Naive B cell (primary cell): ENCODE measurements at regions not wholly inside any gene's neighbourhood (a gene's known extent, or its start where the extent isn't known, plus 50 kb on each side); places are given as distances from the start of the nearest gene placed in this dataset.

Experiments used
- ATAC-seq, 2 donors: fragments of 150-1000 bp; cut with Tn5 transposase; 2 replicates each; pipeline ENCODE4 v1.10.0; 2021; ENCODE audit warnings: low read depth in 2 of 2, mild to moderate bottlenecking in 2 of 2, moderate library complexity in 2 of 2
- DNase-seq: peaks from one replicate; pipeline ENCODE4 v3.0.0; 2022
- H3K27ac Mint-ChIP-seq, 6 donors: one replicate each; pipeline ENCODE4 v1.8.0; 2020 to 2022; ENCODE audit warnings: mild to moderate bottlenecking in 6 of 6, mixed read lengths in 6 of 6, moderate library complexity in 5 of 6, inconsistent platforms in 2 of 6
- H3K27me3 Mint-ChIP-seq, 3 donors: one replicate each; pipeline ENCODE4 v1.8.0; 2021 to 2022; ENCODE audit warnings: mixed read lengths in 3 of 3, mild to moderate bottlenecking in 1 of 3
- H3K36me3 Mint-ChIP-seq, 2 donors: one replicate each; pipeline ENCODE4 v1.8.0; 2020 to 2022; ENCODE audit warnings: mixed read lengths in 2 of 2, inconsistent platforms in 1 of 2, mild to moderate bottlenecking in 1 of 2
- H3K4me1 Mint-ChIP-seq, 3 donors: one replicate each; pipeline ENCODE4 v1.8.0; 2020 to 2022; ENCODE audit warnings: mixed read lengths in 3 of 3, inconsistent platforms in 1 of 3, mild to moderate bottlenecking in 1 of 3, moderate library complexity in 1 of 3
- H3K4me3 Mint-ChIP-seq, 8 donors: one replicate each; pipeline ENCODE4 v1.8.0; 2020 to 2022; ENCODE audit warnings: mild to moderate bottlenecking in 8 of 8, mixed read lengths in 8 of 8, moderate library complexity in 8 of 8, inconsistent platforms in 2 of 8
- H3K9me3 Mint-ChIP-seq, 7 donors: one replicate each; pipeline ENCODE4 v1.8.0; 2020 to 2022; ENCODE audit warnings: mixed read lengths in 7 of 7, mild to moderate bottlenecking in 5 of 7, inconsistent platforms in 2 of 7, moderate library complexity in 1 of 7

GRCh38 chr12:13373131-13373530, 176.6 kb downstream of the EMP1 start:
- peaks cover 0 to 11% (median 6%) of the 10 kb centered on the region in 3 donors for H3K27me3 Mint-ChIP-seq
- ATAC-seq (no peak), DNase-seq (no peak)
- no peak overlapping the region for H3K27ac Mint-ChIP-seq
- H3K4me3 Mint-ChIP-seq: no peak overlapping the region
- peaks cover 7 to 11% (median 10%) of the 10 kb centered on the region in 3 donors for H3K4me1 Mint-ChIP-seq
- peaks cover 0 to 12% of the 10 kb centered on the region in 2 donors for H3K36me3 Mint-ChIP-seq
- peaks cover 3 to 15% (median 5%) of the 10 kb centered on the region in 7 donors for H3K9me3 Mint-ChIP-seq

GRCh38 chr12:13372386-13372785, 175.9 kb downstream of the EMP1 start:
- H3K36me3 Mint-ChIP-seq: peaks cover 0 to 5% of the 10 kb centered on the region in 2 donors
- peak overlapping the region in 1 of 6 donors; percentile 30 for H3K27ac Mint-ChIP-seq
- peaks cover 7 to 11% (median 10%) of the 10 kb centered on the region in 3 donors for H3K4me1 Mint-ChIP-seq
- ATAC-seq (no peak), DNase-seq (no peak)
- H3K4me3 Mint-ChIP-seq: no peak overlapping the region
- peaks cover 0 to 15% (median 10%) of the 10 kb centered on the region in 3 donors for H3K27me3 Mint-ChIP-seq
- H3K9me3 Mint-ChIP-seq: peaks cover 0 to 7% (median 2%) of the 10 kb centered on the region in 7 donors

- peak overlapping the region in 1 of 6 donors; percentile 61 for H3K27ac Mint-ChIP-seq
- no peak for DNase-seq
Measured at GRCh38 chr12:13371797-13372196, 175.3 kb downstream of the EMP1 start.

DNA sequence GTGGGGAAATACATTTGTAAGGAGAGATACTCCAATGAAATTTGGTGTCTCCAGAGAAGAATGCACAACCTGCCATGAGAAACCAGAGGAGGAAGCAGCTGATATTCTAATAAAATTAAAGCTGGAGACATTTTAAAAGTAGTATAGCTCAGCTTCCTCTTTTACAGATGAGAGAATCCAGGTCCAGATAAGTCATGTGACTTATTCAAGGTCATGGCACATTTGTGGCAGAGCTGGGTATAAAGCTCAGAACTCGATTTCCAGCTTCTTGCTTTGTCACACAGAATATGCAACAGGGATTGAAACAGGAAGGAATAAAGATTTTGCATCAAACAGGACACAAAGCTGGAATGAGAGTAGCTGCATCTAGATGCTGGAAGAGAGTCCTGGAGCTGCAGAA, 174.8 kb downstream of the EMP1 start:
- DNase-seq (no peak), ATAC-seq (no peak)
- Mint-ChIP-seq H3K9me3 (no peaks in the 10 kb centered on the region), H3K27me3 (peaks cover 0 to 20% (median 13%) of the 10 kb centered on the region in 3 donors), H3K4me3 (no peak overlapping the region), H3K36me3 (no peaks in the 10 kb centered on the region), H3K4me1 (peaks cover 7 to 11% (median 10%) of the 10 kb centered on the region in 3 donors), H3K27ac (no peak overlapping the region)

More at GRCh38 chr12:13371797-13372196, 175.3 kb downstream of the EMP1 start:
- no peak for ATAC-seq
- no peaks in the 10 kb centered on the region for H3K36me3 Mint-ChIP-seq
- no peak overlapping the region for H3K4me3 Mint-ChIP-seq
- peaks cover 0 to 1% (median 0%) of the 10 kb centered on the region in 7 donors for H3K9me3 Mint-ChIP-seq
- H3K27me3 Mint-ChIP-seq: peaks cover 0 to 20% (median 13%) of the 10 kb centered on the region in 3 donors
- peaks cover 7 to 11% (median 10%) of the 10 kb centered on the region in 3 donors for H3K4me1 Mint-ChIP-seq

DNA sequence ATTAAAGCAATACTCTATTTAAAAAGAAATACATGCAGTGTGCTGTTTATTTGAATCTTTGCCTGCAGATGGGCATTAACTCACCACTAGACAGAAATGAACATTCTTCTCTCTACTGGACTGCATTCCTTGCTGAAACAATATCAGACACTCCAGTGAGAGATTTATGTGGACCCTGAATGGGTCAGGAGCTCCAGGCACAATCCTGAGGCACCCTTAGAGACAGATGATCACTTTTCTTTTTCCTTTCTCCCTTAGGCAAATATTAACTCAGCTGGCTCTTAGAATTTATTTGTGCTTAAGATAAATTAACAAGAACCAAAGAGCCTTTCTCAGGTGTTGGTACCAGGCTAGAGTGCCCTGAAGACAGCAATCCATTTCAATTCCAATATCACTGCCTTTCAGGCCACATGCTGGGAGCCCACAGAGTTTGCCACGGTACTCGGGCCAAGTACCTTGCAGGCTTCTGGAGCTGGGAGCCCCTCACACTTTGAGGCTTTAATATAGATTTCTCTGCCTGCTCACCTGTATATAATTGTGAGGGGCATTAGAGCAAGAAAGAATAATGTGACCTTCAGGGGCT, 173.0 kb downstream of the EMP1 start:
- no peak overlapping the region for H3K27ac Mint-ChIP-seq
- no peaks in the 10 kb centered on the region for H3K9me3 Mint-ChIP-seq
- ATAC-seq (no peak), DNase-seq (no peak)
- peaks cover 0 to 20% (median 13%) of the 10 kb centered on the region in 3 donors for H3K27me3 Mint-ChIP-seq
- H3K36me3 Mint-ChIP-seq: no peaks in the 10 kb centered on the region
- peaks cover 7 to 11% (median 10%) of the 10 kb centered on the region in 3 donors for H3K4me1 Mint-ChIP-seq
- H3K4me3 Mint-ChIP-seq: no peak overlapping the region

- no peak for ATAC-seq
- Mint-ChIP-seq H3K27ac (no peak overlapping the region), H3K4me1 (peaks cover 7 to 11% (median 10%) of the 10 kb centered on the region in 3 donors), H3K4me3 (no peak overlapping the region), H3K27me3 (peaks cover 0 to 20% (median 13%) of the 10 kb centered on the region in 3 donors), H3K36me3 (no peaks in the 10 kb centered on the region), H3K9me3 (no peaks in the 10 kb centered on the region)
- DNase-seq: no peak
Measured at GRCh38 chr12:13368971-13369370, 172.4 kb downstream of the EMP1 start.

DNA sequence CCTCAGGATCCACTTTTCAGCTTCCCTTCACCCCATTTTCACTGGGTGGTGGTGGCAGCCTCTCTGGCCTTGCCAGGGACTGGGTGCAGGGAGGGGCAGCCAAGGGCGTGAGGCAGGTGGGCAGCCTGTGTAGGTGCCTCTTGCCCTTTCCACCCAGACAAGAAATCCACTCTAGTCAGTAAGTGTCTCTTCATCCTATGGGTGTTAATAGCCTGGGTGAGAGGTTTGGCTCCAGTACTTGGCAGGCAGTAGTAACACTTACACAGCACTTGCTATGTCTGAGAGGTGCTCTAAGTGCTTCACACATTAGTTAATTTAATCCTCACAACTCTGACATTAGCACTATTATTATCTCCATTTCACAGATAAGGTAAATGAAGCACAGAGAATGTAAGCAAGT, 171.9 kb downstream of the EMP1 start:
- DNase-seq (no peak), ATAC-seq (no peak)
- Mint-ChIP-seq H3K27ac (no peak overlapping the region), H3K36me3 (no peaks in the 10 kb centered on the region), H3K9me3 (no peaks in the 10 kb centered on the region), H3K4me1 (peaks cover 7 to 11% (median 10%) of the 10 kb centered on the region in 3 donors), H3K27me3 (peaks cover 0 to 20% (median 13%) of the 10 kb centered on the region in 3 donors), H3K4me3 (no peak overlapping the region)

DNA sequence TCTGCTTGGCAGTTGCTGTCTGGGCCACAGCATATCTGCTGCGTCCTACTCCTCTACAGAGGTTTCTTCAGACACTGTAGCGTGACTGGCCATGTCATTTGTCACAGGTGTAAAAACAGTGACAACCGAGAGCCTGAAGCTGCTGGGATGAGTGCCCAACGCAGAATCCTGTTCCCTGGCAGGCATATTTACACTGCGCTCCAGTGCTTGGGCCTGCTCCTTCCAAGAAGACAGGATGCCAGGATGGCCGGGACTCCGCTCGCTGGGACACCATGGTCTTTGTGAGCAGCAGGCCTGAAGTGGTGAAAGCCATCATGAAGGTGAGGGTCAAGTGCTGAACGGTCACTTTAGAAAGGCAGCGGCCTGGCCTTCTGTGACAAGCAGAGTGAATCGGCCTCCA, 171.4 kb downstream of the EMP1 start:
- ATAC-seq (no peak), DNase-seq (no peak)
- H3K27ac Mint-ChIP-seq: no peak overlapping the region
- peaks cover 0 to 20% (median 13%) of the 10 kb centered on the region in 3 donors for H3K27me3 Mint-ChIP-seq
- peaks cover 7 to 11% (median 10%) of the 10 kb centered on the region in 3 donors for H3K4me1 Mint-ChIP-seq
- no peak overlapping the region for H3K4me3 Mint-ChIP-seq
- no peaks in the 10 kb centered on the region for H3K9me3 Mint-ChIP-seq
- no peaks in the 10 kb centered on the region for H3K36me3 Mint-ChIP-seq

DNA sequence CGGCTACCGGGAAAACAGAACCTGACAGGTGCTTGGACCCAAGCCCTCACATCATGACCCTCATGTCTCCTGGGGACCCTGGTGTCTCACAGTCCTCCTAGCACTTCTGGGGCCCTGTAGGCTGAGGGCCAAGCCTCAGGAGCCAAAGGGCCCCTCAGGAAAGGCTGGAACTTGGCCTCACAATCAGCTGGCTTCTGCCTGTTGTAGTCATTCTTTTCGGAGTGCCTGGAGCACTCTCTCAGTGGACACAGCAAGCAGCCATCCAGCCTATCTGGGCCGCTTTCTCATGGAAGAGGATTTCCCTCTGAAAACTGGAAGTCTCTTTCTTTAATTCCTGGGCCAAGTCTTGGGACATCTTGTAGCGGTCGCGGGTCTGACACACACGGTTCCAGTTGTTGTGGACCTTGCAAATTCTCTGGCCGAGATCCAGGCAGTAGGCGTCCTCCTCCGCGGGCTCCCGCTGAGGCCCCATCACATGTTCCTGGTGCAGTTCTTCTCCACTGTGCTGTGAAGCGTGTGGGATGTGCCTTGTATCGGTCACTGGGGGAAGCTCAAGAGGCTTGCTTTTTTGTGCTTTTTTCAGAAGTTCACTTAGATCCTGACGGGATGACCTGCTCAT, 169.3 kb downstream of the EMP1 start:
- Mint-ChIP-seq H3K36me3 (no peaks in the 10 kb centered on the region), H3K9me3 (no peaks in the 10 kb centered on the region), H3K27ac (no peak overlapping the region), H3K4me1 (peaks cover 0 to 5% (median 3%) of the 10 kb centered on the region in 3 donors), H3K27me3 (peaks cover 0 to 16% (median 13%) of the 10 kb centered on the region in 3 donors), H3K4me3 (no peak overlapping the region)
- no peak for DNase-seq
- ATAC-seq: no peak

DNA sequence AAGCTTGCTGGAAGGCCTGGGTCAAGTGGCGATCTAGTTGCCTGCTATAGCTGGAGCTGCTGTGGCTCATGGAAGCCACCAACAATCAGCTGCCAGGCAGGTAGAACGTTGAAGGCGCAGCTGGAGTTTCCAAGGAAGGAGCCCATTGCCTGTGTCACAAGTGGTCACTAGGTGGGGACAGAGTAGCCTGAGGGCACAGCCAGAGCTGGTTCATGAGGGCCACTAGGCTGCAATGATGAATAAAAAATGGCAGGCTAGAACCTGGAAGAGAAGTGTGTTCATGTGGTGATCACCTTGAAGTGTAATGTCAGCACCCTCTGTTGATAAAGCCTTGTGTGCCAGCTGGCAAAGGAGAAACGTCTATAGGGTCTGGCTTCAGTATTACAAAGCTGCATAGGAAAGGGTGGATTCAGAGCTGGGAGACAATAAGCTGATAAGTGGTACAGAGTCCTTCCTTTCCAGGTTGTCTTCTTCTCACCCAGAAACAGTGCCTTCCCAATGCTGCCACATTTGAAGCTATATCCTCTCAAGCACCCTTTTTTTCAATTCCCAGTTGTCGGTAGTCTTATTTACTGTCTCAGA, 165.8 kb downstream of the EMP1 start:
- DNase-seq (peak; percentile 42), ATAC-seq (peak; percentile 68 to 74)
- H3K4me3 Mint-ChIP-seq: no peak overlapping the region
- H3K9me3 Mint-ChIP-seq: no peaks in the 10 kb centered on the region
- H3K36me3 Mint-ChIP-seq: no peaks in the 10 kb centered on the region
- H3K4me1 Mint-ChIP-seq: peaks cover 0 to 4% (median 3%) of the 10 kb centered on the region in 3 donors
- H3K27me3 Mint-ChIP-seq: peaks cover 8 to 35% (median 30%) of the 10 kb centered on the region in 3 donors
- H3K27ac Mint-ChIP-seq: no peak overlapping the region

DNA sequence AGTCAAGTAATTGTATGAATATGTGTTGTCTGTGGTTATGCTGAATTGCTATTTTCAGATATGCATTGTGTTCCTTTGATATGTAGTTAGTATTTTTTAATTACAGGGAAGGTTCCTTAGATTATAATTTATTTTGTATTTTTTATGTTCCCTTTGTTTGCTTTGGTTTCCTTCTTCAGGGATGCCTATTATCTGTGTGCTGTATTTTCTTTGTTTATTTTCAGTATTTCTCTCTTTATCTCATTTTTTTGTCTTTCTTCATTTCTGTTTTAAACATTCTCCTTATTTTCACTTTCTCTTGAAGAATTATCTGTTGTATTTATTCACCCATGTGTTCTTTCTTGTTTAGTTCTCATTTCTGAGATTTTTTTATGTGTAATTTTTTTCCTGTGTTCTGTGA, 163.1 kb downstream of the EMP1 start:
- H3K27me3 Mint-ChIP-seq: peaks cover 13 to 34% (median 25%) of the 10 kb centered on the region in 3 donors

DNA sequence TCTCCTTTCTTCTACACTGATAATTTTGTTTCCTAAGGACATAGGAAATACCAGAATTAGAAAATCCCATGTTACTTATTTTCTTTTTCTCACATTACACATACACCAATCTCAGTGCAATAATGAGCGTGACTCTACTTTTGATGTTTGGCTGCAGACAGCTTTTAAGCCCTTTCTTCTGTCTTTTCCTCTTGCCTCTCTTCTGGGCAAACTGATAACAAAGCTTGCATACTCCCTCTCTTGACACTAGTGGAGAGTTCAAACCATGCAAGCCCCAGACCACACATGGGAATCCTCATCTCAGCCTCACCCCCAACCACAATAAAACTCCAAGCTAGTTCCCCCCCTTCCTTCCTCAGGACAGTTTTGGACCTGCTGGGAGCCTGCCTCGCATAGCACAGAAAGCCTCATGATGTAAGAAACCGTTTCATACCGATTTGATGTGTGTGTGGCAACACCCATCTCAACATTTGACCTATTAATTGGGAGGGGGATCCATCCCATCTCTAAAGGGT, 161.9 kb downstream of the EMP1 start:
- H3K36me3 Mint-ChIP-seq: no peaks in the 10 kb centered on the region
- peaks cover 0 to 4% (median 3%) of the 10 kb centered on the region in 3 donors for H3K4me1 Mint-ChIP-seq
- no peaks in the 10 kb centered on the region for H3K9me3 Mint-ChIP-seq
- H3K4me3 Mint-ChIP-seq: no peak overlapping the region
- H3K27me3 Mint-ChIP-seq: peaks cover 13 to 34% (median 25%) of the 10 kb centered on the region in 3 donors
- ATAC-seq (no peak), DNase-seq (no peak)
- H3K27ac Mint-ChIP-seq: no peak overlapping the region

More for the DNA sequence above, 163.1 kb downstream of the EMP1 start:
- no peaks in the 10 kb centered on the region for H3K36me3 Mint-ChIP-seq
- no peak for DNase-seq
- peaks cover 0 to 4% (median 3%) of the 10 kb centered on the region in 3 donors for H3K4me1 Mint-ChIP-seq
- H3K27ac Mint-ChIP-seq: no peak overlapping the region
- no peaks in the 10 kb centered on the region for H3K9me3 Mint-ChIP-seq
- no peak overlapping the region for H3K4me3 Mint-ChIP-seq
- no peak for ATAC-seq

- H3K4me3 Mint-ChIP-seq: no peak overlapping the region
- H3K4me1 Mint-ChIP-seq: no peaks in the 10 kb centered on the region
- peaks cover 12 to 38% (median 36%) of the 10 kb centered on the region in 3 donors for H3K27me3 Mint-ChIP-seq
- no peaks in the 10 kb centered on the region for H3K36me3 Mint-ChIP-seq
- DNase-seq (no peak), ATAC-seq (no peak)
- H3K27ac Mint-ChIP-seq: no peak overlapping the region
- peaks cover 0 to 1% (median 0%) of the 10 kb centered on the region in 7 donors for H3K9me3 Mint-ChIP-seq
Measured at GRCh38 chr12:13350946-13351345, 154.4 kb downstream of the EMP1 start.
